ENCODE measurements at regions not wholly inside any gene's neighbourhood (a gene's known extent, or its start where the extent isn't known, plus 50 kb on each side); places are given as distances from the start of the nearest gene placed in this dataset.

- TF ChIP-seq, protein P1, sequence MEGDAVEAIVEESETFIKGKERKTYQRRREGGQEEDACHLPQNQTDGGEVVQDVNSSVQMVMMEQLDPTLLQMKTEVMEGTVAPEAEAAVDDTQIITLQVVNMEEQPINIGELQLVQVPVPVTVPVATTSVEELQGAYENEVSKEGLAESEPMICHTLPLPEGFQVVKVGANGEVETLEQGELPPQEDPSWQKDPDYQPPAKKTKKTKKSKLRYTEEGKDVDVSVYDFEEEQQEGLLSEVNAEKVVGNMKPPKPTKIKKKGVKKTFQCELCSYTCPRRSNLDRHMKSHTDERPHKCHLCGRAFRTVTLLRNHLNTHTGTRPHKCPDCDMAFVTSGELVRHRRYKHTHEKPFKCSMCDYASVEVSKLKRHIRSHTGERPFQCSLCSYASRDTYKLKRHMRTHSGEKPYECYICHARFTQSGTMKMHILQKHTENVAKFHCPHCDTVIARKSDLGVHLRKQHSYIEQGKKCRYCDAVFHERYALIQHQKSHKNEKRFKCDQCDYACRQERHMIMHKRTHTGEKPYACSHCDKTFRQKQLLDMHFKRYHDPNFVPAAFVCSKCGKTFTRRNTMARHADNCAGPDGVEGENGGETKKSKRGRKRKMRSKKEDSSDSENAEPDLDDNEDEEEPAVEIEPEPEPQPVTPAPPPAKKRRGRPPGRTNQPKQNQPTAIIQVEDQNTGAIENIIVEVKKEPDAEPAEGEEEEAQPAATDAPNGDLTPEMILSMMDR (IDR thresholded peaks at IDR 0.05; ENCODE audit: insufficient read depth, low read length, poor library complexity, severe bottlenecking), result no peak
- Histone ChIP-seq H3K27me3 (replicated peaks; ENCODE audit: control insufficient read depth, insufficient read depth, low read length) (no peaks in the 10 kb centered on the region), H3K4me3 (replicated peaks; ENCODE audit: low read depth, low read length) (no peak overlapping the region), H3K36me3 (ENCODE audit: control insufficient read depth, insufficient read depth, low read length) (no peaks in the 10 kb centered on the region)
- DNase-seq (ENCODE audit: extremely low read depth, insufficient read length), result no peak
Observed at GRCh38 chr22:49239264-49240015, 588.2 kb downstream of the BRD1 start.

DNA sequence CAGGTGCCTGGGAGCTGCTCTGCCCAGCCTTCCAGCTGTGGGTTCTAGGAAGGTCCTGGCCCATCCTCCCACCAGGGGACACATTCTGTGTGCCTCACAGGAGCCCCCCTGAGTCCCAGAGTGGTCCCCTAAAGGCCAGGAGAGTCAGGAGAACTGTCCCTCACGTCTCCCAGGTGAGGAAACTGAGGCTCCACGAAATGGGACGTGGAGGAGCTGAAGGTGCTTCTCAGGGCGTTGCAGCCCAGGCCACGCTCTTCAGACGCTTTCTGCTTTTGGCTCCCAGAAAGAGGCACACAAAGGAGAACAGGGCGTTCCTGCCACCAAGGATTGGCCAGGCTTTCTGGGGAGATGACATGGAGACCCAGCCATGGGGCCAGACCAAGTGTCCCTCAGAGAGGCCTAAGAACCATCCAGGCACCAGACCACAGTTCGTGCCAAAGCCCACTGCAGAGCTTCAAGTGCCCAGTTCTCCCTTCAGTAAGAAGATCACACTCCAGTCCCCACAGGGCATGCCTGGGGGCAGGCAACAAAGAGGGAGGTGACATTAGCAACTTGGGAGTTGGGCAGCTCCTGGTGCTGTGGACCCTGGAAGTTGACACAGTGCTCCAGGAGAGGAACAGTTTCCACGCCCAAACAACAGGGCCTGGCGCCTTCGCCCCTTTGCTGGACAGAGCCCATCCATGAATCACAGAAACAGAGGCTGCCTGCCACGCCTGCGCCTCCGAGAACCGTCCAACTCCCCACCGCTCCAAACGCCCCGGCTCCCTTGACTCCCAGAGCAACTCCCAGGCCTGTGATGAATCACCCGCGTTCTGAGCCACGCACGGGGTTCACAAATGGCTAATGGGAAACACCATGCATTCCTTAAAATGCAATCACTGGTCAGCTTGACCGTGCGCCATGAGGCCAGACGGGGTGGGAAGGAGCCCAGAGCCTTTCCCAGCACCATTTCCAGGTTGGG, 589.2 kb downstream of the BRD1 start:
- H3K36me3 ChIP-seq (ENCODE audit: control insufficient read depth, insufficient read depth, low read length), result no peaks in the 10 kb centered on the region
- H3K4me3 ChIP-seq (replicated peaks; ENCODE audit: low read depth, low read length), result no peak overlapping the region
- H3K27me3 ChIP-seq (replicated peaks; ENCODE audit: control insufficient read depth, insufficient read depth, low read length), result no peaks in the 10 kb centered on the region
- TF ChIP-seq, protein P1 (IDR thresholded peaks at IDR 0.05; ENCODE audit: insufficient read depth, low read length, poor library complexity, severe bottlenecking), result no peak
- no peak for DNase-seq (ENCODE audit: extremely low read depth, insufficient read length)

DNA sequence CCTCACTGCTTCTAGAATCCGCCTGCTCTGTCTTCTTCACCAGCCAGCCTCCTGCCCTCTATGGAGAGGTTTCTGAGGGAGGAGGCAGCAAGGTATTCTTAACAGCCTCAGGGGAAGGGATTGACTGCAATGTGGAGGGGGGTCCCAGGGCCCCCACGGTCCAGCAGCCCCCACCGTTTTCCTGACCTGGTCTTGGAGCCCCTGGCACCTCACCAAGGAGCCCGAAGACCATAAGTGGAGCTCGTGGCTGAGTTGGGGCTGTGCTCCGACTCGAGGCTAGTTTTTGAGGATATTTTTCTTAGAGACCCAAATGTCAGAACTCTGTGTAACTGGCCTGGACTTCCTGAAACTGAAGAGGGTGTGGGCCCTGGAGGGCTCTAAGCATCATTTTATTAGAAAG, 590.0 kb downstream of the BRD1 start:
- Histone ChIP-seq H3K36me3 (ENCODE audit: control insufficient read depth, insufficient read depth, low read length) (no peaks in the 10 kb centered on the region), H3K27me3 (replicated peaks; ENCODE audit: control insufficient read depth, insufficient read depth, low read length) (no peaks in the 10 kb centered on the region), H3K4me3 (replicated peaks; ENCODE audit: low read depth, low read length) (no peak overlapping the region)
- no peak for DNase-seq (ENCODE audit: extremely low read depth, insufficient read length)
- TF ChIP-seq, protein P1 (IDR thresholded peaks at IDR 0.05; ENCODE audit: insufficient read depth, low read length, poor library complexity, severe bottlenecking), result no peak

DNA sequence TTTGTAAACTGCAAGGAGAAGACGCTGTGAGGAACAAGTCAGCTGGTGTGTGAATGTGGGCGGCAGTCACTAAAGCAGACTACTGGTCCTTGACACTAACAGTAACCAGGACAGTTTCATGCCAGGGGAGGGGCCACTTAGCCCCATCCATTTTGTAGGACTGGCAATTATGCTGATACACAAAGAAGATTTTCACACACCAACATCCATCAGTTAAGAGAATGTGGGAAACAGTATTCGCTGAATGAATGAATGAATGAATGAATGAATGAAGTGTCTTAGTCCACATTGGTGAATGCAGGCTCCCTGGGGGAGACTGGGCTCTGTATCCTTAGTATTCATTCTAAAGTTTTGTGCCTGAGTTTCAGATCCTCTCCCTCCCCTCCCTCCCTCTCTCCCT, 590.4 kb downstream of the BRD1 start:
- DNase-seq (ENCODE audit: extremely low read depth, insufficient read length), result no peak
- Histone ChIP-seq H3K27me3 (replicated peaks; ENCODE audit: control insufficient read depth, insufficient read depth, low read length) (no peaks in the 10 kb centered on the region), H3K4me3 (replicated peaks; ENCODE audit: low read depth, low read length) (no peak overlapping the region), H3K36me3 (ENCODE audit: control insufficient read depth, insufficient read depth, low read length) (no peaks in the 10 kb centered on the region)
- TF ChIP-seq, protein P1 (IDR thresholded peaks at IDR 0.05; ENCODE audit: insufficient read depth, low read length, poor library complexity, severe bottlenecking), result no peak

- no peaks in the 10 kb centered on the region for H3K36me3 ChIP-seq (ENCODE audit: control insufficient read depth, insufficient read depth, low read length)
- no peak overlapping the region for H3K4me3 ChIP-seq (replicated peaks; ENCODE audit: low read depth, low read length)
- no peak for DNase-seq (ENCODE audit: extremely low read depth, insufficient read length)
- TF ChIP-seq, protein P1 (IDR thresholded peaks at IDR 0.05; ENCODE audit: insufficient read depth, low read length, poor library complexity, severe bottlenecking), result no peak
- no peaks in the 10 kb centered on the region for H3K27me3 ChIP-seq (replicated peaks; ENCODE audit: control insufficient read depth, insufficient read depth, low read length)
Observed at GRCh38 chr22:49236541-49237075, 591.1 kb downstream of the BRD1 start.
